ENCODE measurements at regions not wholly inside any gene's neighbourhood (a gene's known extent, or its start where the extent isn't known, plus 50 kb on each side); places are given as distances from the start of the nearest gene placed in this dataset.

DNA sequence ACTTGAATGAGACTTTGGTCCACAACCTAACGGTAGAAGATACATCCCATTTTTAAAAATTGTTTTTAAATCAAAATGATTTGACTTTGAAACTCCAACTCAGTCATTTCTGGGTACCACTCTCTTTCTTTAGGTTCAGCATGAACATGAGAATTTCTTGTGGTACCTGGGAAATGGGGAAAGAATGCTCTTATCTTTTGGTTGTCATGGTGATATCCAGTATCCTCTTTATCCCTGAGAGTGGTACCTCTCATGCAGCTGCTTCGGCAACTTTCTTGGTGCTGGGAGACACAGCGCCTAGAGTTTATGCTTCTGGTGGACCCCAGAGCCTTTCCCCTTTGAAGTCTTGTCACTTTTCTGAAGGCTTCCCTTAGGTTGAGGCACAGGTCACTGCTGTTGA is 465.1 kb upstream of the FAT1 start:
- H3K9me3 ChIP-seq, result no peaks in the 10 kb centered on the region
- TF ChIP-seq EP300 (IDR thresholded peaks at IDR 0.05), result no peak
- TF ChIP-seq POLR2AphosphoS5 (IDR thresholded peaks at IDR 0.05), result no peak
- TF ChIP-seq POLR2A (IDR thresholded peaks at IDR 0.05), result no peak
- TF ChIP-seq CTCF (IDR thresholded peaks at IDR 0.05), result no peak
- H3K27ac ChIP-seq, result no peak overlapping the region
- H3K4me1 ChIP-seq, result no peaks in the 10 kb centered on the region
- no peaks in the 10 kb centered on the region for H3K36me3 ChIP-seq
- no peak for DNase-seq (ENCODE audit: low spot score in 2 of 2)
- WGBS, result 96% methylated on average over 3 of the region's 3 CpGs
- H3K27me3 ChIP-seq, result no peaks in the 10 kb centered on the region
- no peak overlapping the region for H3K4me3 ChIP-seq

DNA sequence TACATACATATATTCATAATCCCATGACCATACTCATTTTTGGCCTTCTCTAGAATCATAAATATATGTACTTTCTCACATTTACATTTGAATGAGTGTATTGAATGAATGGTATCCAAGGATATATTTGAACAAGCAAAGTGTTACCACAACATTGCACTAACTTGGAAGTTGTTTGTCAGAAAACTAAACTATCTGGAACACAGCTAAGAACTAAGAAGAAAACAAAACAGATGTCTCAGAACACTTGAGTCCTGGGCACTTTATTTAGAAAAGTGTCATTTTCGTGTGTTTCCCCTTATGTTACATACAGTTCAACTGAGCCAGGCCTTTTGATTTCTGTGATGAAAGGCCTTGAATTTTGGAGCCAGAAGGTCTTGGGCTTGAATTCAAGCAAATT is 466.7 kb upstream of the FAT1 start:
- Histone ChIP-seq H3K27me3 (no peaks in the 10 kb centered on the region), H3K27ac (no peak overlapping the region), H3K4me1 (no peaks in the 10 kb centered on the region), H3K4me3 (no peak overlapping the region), H3K36me3 (no peaks in the 10 kb centered on the region), H3K9me3 (no peaks in the 10 kb centered on the region)
- TF ChIP-seq POLR2AphosphoS5 (IDR thresholded peaks at IDR 0.05) (no peak), POLR2A (IDR thresholded peaks at IDR 0.05) (no peak), EP300 (IDR thresholded peaks at IDR 0.05) (no peak), CTCF (IDR thresholded peaks at IDR 0.05) (no peak)
- DNase-seq (ENCODE audit: low spot score in 2 of 2), result no peak
- 52% methylated on average over 1 of the region's 1 CpG for WGBS

DNA sequence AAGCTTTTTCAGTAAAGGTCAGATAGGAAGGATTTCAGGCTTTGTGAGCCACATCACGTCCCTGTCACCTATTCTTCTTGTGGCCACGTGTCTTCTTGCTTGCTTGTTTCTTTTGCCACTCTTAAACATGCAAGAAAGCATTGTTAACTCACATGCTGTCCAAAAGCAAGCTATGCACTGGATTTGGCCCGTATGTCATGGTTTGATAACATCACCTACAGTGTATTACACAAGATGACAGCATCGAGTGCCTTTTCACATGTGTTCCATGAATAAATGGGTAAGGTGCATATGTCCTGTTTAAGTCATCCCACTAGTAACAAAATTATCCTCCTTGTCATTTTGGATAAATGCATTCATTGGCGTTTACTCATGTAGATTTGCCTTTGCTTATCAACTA is 468.0 kb upstream of the FAT1 start:
- Histone ChIP-seq H3K9me3 (no peaks in the 10 kb centered on the region), H3K36me3 (no peaks in the 10 kb centered on the region), H3K4me3 (no peak overlapping the region), H3K27me3 (no peaks in the 10 kb centered on the region), H3K27ac (no peak overlapping the region), H3K4me1 (no peaks in the 10 kb centered on the region)
- WGBS, result 81% methylated on average over 5 of the region's 5 CpGs
- TF ChIP-seq POLR2AphosphoS5 (IDR thresholded peaks at IDR 0.05), result no peak
- no peak for TF ChIP-seq CTCF (IDR thresholded peaks at IDR 0.05)
- no peak for TF ChIP-seq POLR2A (IDR thresholded peaks at IDR 0.05)
- no peak for TF ChIP-seq EP300 (IDR thresholded peaks at IDR 0.05)
- no peak for DNase-seq (ENCODE audit: low spot score in 2 of 2)

DNA sequence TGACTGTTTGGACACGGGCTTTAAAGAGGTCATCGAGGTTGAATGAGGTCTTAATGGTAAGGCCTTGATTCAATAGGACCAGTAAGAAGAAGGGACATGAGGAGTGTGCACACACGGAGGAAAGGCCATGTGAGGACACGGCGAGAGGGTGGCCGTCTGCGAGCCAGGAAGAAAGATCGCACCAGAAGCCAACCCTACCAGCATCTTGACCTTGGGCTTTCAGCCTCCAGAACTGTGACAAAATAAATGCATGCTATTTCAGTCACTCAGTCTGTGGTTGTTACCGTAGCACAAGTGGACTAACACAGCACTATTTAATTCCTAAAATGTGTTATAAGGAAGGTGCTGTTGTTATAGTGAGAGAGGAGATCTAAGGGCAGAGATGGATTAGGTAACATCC is 468.6 kb upstream of the FAT1 start:
- H3K4me1 ChIP-seq, result no peaks in the 10 kb centered on the region
- WGBS, result 90% methylated on average over 9 of the region's 9 CpGs
- H3K27me3 ChIP-seq, result no peaks in the 10 kb centered on the region
- TF ChIP-seq EP300 (IDR thresholded peaks at IDR 0.05) (no peak), POLR2A (IDR thresholded peaks at IDR 0.05) (no peak), POLR2AphosphoS5 (IDR thresholded peaks at IDR 0.05) (no peak), CTCF (IDR thresholded peaks at IDR 0.05) (no peak)
- no peak overlapping the region for H3K4me3 ChIP-seq
- H3K9me3 ChIP-seq, result no peaks in the 10 kb centered on the region
- H3K36me3 ChIP-seq, result no peaks in the 10 kb centered on the region
- no peak overlapping the region for H3K27ac ChIP-seq
- DNase-seq (ENCODE audit: low spot score in 2 of 2), result no peak

DNA sequence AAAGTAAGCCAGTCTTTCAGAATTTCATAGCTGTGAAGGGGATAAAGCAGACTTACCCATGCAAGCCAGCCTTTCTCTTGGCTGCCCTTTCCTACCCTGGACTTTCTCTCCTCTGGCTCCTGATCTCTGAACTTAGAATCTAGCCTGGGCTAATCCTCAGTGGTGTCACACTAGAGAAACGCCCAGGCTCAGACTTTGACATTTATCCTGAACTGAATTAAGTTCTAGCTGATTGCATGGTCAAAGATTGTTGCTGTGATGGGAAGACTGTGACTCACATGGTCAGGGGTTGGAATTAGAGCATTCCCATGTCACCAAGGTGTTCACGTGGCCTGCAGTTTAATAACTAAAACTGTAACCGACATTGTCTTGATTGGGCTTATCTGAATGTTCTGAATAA is 469.5 kb upstream of the FAT1 start:
- DNase-seq (ENCODE audit: low spot score in 2 of 2), result no peak
- no peak overlapping the region for H3K4me3 ChIP-seq
- 77% methylated on average over 2 of the region's 3 CpGs for WGBS
- TF ChIP-seq POLR2AphosphoS5 (IDR thresholded peaks at IDR 0.05) (no peak), EP300 (IDR thresholded peaks at IDR 0.05) (no peak), POLR2A (IDR thresholded peaks at IDR 0.05) (no peak), CTCF (IDR thresholded peaks at IDR 0.05) (no peak)
- H3K4me1 ChIP-seq, result no peaks in the 10 kb centered on the region
- H3K9me3 ChIP-seq, result no peaks in the 10 kb centered on the region
- H3K36me3 ChIP-seq, result no peaks in the 10 kb centered on the region
- no peak overlapping the region for H3K27ac ChIP-seq
- no peaks in the 10 kb centered on the region for H3K27me3 ChIP-seq
